ENCODE measurements at regions not wholly inside any gene's neighbourhood (a gene's known extent, or its start where the extent isn't known, plus 50 kb on each side); places are given as distances from the start of the nearest gene placed in this dataset.

DNA sequence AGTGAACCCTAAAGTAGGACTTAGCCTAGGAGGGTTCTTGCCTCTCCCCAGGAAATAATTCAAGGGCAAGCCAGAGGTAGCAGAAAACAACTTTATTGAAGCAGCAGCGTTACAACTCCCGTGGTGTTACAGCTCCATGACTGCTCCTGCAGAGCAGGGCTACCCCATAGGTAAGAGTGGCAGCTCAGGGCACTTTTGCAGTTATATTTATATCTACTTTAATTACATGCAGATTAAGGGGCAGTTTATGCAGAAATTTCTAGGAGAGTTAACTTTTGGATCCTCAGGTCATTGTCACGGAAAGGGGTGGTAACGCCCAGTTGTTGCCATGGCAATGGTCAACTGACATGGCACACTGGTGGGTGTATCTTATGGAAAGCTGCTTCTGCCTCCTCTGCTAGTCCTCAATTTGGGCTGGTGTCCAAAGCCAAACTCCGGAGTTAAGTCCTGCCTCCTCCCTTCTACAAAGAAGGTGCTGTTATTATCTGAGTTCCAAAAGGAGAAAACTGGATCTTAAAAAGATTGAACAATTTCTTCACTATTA lies 1413.0 kb downstream of the DSC3 start (continued):
- TF ChIP-seq BACH1 (IDR thresholded peaks at IDR 0.05; ENCODE audit: low read length) (no peak), EGR1 (IDR thresholded peaks at IDR 0.05; ENCODE audit: borderline replicate concordance, low read depth, low read length) (no peak), RNF2 (IDR thresholded peaks at IDR 0.05; ENCODE audit: borderline replicate concordance, low read depth, low read length, missing control alignments, poor library complexity, severe bottlenecking) (no peak), SRF (IDR thresholded peaks at IDR 0.05; ENCODE audit: low read depth, low read length) (no peak), CHD2 (IDR thresholded peaks at IDR 0.05; ENCODE audit: low read length) (no peak)
